ENCODE measurements at regions not wholly inside any gene's neighbourhood (a gene's known extent, or its start where the extent isn't known, plus 50 kb on each side); places are given as distances from the start of the nearest gene placed in this dataset.

GRCh38 chr1:67525053-67525760 lies 95.0 kb upstream of the SERBP1 start:
- no peaks in the 10 kb centered on the region for H3K79me2 ChIP-seq (ENCODE audit: low read depth)
- H3K4me1 ChIP-seq (replicated peaks; ENCODE audit: insufficient read depth) = 0 out of 2 replicates have a peak, but pooled peaks cover 8% of the 10 kb centered on the region
- POLR2A ChIA-PET (ENCODE audit: unreplicated experiment) = no interaction called here
- no peak for TF ChIP-seq EZH2 (IDR thresholded peaks at IDR 0.05; ENCODE audit: low read depth)
- TF ChIP-seq, protein P1, sequence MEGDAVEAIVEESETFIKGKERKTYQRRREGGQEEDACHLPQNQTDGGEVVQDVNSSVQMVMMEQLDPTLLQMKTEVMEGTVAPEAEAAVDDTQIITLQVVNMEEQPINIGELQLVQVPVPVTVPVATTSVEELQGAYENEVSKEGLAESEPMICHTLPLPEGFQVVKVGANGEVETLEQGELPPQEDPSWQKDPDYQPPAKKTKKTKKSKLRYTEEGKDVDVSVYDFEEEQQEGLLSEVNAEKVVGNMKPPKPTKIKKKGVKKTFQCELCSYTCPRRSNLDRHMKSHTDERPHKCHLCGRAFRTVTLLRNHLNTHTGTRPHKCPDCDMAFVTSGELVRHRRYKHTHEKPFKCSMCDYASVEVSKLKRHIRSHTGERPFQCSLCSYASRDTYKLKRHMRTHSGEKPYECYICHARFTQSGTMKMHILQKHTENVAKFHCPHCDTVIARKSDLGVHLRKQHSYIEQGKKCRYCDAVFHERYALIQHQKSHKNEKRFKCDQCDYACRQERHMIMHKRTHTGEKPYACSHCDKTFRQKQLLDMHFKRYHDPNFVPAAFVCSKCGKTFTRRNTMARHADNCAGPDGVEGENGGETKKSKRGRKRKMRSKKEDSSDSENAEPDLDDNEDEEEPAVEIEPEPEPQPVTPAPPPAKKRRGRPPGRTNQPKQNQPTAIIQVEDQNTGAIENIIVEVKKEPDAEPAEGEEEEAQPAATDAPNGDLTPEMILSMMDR (conservative IDR thresholded peaks at IDR 0.05) = no peak
- H3K4me2 ChIP-seq = no peak overlapping the region
- BruUV-seq (replicated peaks) = no TSS peak
- H4K20me1 ChIP-seq (ENCODE audit: insufficient read depth) = no peaks in the 10 kb centered on the region
- intact Hi-C loops (cut with micrococcal nuclease; ENCODE audit: unreplicated experiment) = no loop called here
- DNase-seq = no peak
- no peaks in the 10 kb centered on the region for H3K9me3 ChIP-seq (ENCODE audit: insufficient read depth, low read depth)
- no peaks in the 10 kb centered on the region for H3K27me3 ChIP-seq (ENCODE audit: insufficient read depth, low read depth)
- H3F3A ChIP-seq (ENCODE audit: insufficient read depth, low read depth) = no peaks in the 10 kb centered on the region
- no peaks in the 10 kb centered on the region for H3K9me2 ChIP-seq (ENCODE audit: insufficient read depth)
- CTCF ChIA-PET = no interaction called here
- no peaks in the 10 kb centered on the region for H3K36me3 ChIP-seq (ENCODE audit: low read depth)
- no peak overlapping the region for H3K4me3 ChIP-seq
- no peak overlapping the region for H2AFZ ChIP-seq
- no peak overlapping the region for H3K27ac ChIP-seq

- Histone ChIP-seq H3K36me3 (ENCODE audit: low read depth) (no peaks in the 10 kb centered on the region), H3K4me2 (no peak overlapping the region), H3K9me3 (ENCODE audit: insufficient read depth, low read depth) (no peaks in the 10 kb centered on the region), H3K4me3 (no peak overlapping the region), H3K4me1 (replicated peaks; ENCODE audit: insufficient read depth) (0 out of 2 replicates have a peak, but pooled peaks cover 8% of the 10 kb centered on the region), H3K79me2 (ENCODE audit: low read depth) (no peaks in the 10 kb centered on the region), H3K27me3 (ENCODE audit: insufficient read depth, low read depth) (no peaks in the 10 kb centered on the region), H2AFZ (no peak overlapping the region), H3F3A (ENCODE audit: insufficient read depth, low read depth) (no peaks in the 10 kb centered on the region), H3K9me2 (ENCODE audit: insufficient read depth) (no peaks in the 10 kb centered on the region), H4K20me1 (ENCODE audit: insufficient read depth) (no peaks in the 10 kb centered on the region), H3K27ac (no peak overlapping the region)
- POLR2A ChIA-PET (ENCODE audit: unreplicated experiment) = interaction anchor here (0.7 kb wide), 1 partner anchor 233 kb away, joined by 3 read pairs; no protein-coding TSS in a partner anchor
- no peak for DNase-seq
- TF ChIP-seq, protein P1 (conservative IDR thresholded peaks at IDR 0.05) = no peak
- no peak for TF ChIP-seq EZH2 (IDR thresholded peaks at IDR 0.05; ENCODE audit: low read depth)
- no TSS peak for BruUV-seq (replicated peaks)
- intact Hi-C loops (cut with micrococcal nuclease; ENCODE audit: unreplicated experiment) = no loop called here
- CTCF ChIA-PET = interaction anchor here (0.6 to 0.8 kb wide), 3 partner anchors 156 to 558 kb away, joined by 3 read pairs; no protein-coding TSS in a partner anchor
Measured at GRCh38 chr1:67528141-67528540, 97.9 kb upstream of the SERBP1 start.

GRCh38 chr1:67530071-67530470 lies 99.9 kb upstream of the SERBP1 start:
- no peak overlapping the region for H3K4me3 ChIP-seq
- H3K4me1 ChIP-seq (replicated peaks; ENCODE audit: insufficient read depth) = 0 out of 2 replicates have a peak, but pooled peaks cover under 1% of the 10 kb centered on the region
- ChIA-PET CTCF (no interaction called here), POLR2A (ENCODE audit: unreplicated experiment) (no interaction called here)
- no peaks in the 10 kb centered on the region for H3K9me2 ChIP-seq (ENCODE audit: insufficient read depth)
- intact Hi-C loops (cut with micrococcal nuclease; ENCODE audit: unreplicated experiment) = loop anchor here (5.0 kb wide), 1 partner anchor 302 kb away; the partner anchor contains the start of gene GNG12
- no peaks in the 10 kb centered on the region for H3K36me3 ChIP-seq (ENCODE audit: low read depth)
- DNase-seq = no peak
- H3K79me2 ChIP-seq (ENCODE audit: low read depth) = no peaks in the 10 kb centered on the region
- BruUV-seq (replicated peaks) = no TSS peak
- no peaks in the 10 kb centered on the region for H3K27me3 ChIP-seq (ENCODE audit: insufficient read depth, low read depth)
- no peak overlapping the region for H2AFZ ChIP-seq
- H3K9me3 ChIP-seq (ENCODE audit: insufficient read depth, low read depth) = no peaks in the 10 kb centered on the region
- H3K27ac ChIP-seq = no peak overlapping the region
- no peaks in the 10 kb centered on the region for H3F3A ChIP-seq (ENCODE audit: insufficient read depth, low read depth)
- no peaks in the 10 kb centered on the region for H4K20me1 ChIP-seq (ENCODE audit: insufficient read depth)
- TF ChIP-seq EZH2 (IDR thresholded peaks at IDR 0.05; ENCODE audit: low read depth) = no peak
- TF ChIP-seq, protein P1 (conservative IDR thresholded peaks at IDR 0.05) = no peak
- H3K4me2 ChIP-seq = no peak overlapping the region

All from PC-9 (cell line).